Endometrium (tissue), 2 donors: ENCODE measurements at regions not wholly inside any gene's neighbourhood (a gene's known extent, or its start where the extent isn't known, plus 50 kb on each side); places are given as distances from the start of the nearest gene placed in this dataset.
"Not testable (repeated sequence)": the region's sequence is repeated elsewhere in the genome, so short reads cannot be mapped to it uniquely, and the experiment has no call there.

Experiments used
- FAIRE-seq: peaks from 2 replicates; lab custom pipeline; 2012; peaks lifted over from hg19 to GRCh38; lab: Jason Lieb, UNC
- donor health status: control.
- donor health status: control.

- no peak for FAIRE-seq
Observed at GRCh38 chr5:66234241-66234640, 90.1 kb downstream of the SREK1 start.

DNA sequence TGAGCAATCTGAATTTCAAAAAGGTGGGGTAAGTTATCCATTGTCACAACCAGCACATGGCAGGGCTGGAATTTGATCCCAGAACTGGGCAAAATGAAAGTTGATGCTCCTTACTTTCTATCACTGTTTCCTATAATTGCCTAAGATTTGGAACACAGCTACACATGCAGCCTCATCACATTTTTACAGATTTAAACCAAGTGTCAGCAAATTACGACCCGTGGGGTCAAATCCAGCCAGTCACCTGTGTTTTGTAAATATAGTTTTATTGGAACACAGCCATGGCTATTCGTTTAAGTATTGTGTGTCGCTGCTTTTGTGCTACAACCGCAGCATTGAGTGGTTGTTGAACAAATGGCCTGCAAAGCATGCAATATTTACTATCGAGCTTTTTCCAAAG lies 94.3 kb downstream of the SREK1 start:
- FAIRE-seq = no peak

GRCh38 chr5:66239034-66239433 lies 94.9 kb downstream of the SREK1 start:
- no peak for FAIRE-seq

GRCh38 chr5:66241136-66241825 lies 97.2 kb downstream of the SREK1 start:
- FAIRE-seq = no peak

DNA sequence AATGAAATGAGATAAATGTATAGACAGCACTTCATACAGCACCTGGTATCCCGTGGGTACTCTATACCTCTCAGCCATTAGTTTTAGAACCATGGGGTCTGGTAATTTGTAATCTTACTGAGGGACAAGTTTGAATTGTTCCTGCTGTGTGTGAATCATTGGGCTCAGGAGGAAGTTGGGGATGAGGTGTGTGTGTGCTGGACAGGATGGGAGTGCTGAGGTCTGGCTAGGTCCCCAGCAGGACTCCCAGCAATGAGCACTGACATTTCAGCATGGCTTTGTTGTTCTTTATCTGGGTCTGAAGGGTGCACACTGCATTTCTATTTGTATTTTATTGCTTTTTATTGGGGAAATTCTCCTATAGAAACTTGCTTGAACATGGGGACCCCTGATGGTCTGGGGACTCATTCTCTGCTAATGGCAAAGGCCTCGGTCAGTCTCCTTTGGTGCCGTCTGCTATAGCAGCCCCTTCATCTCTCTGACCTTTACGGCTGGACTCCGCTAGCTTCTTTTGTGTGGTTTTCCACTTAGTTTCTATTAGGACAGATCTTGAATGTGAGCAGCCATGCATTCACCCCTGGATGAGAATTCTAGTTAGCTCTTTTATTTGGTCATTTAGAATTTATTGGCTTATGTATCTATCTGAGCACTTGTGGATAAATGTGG lies 98.1 kb downstream of the SREK1 start:
- FAIRE-seq = no peak

DNA sequence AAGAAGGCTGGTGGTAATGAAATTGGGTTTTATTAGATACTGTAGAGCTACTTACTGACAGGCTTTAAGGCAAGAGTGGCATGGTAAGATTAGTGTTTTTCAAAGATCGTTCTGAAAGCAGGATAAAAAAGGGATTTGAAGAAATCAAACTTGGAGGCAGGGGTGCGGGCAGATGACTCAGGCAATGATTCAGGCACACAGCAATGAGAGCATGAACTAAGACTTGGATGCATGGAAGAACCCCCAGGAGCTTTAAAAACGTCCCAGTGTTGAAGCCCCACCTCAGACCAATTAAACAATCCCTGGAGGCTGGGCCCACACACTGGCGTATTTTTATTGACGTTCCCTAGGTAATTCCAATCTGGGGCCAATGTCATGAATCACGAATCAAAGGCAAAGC lies 102.5 kb downstream of the SREK1 start:
- no peak for FAIRE-seq

DNA sequence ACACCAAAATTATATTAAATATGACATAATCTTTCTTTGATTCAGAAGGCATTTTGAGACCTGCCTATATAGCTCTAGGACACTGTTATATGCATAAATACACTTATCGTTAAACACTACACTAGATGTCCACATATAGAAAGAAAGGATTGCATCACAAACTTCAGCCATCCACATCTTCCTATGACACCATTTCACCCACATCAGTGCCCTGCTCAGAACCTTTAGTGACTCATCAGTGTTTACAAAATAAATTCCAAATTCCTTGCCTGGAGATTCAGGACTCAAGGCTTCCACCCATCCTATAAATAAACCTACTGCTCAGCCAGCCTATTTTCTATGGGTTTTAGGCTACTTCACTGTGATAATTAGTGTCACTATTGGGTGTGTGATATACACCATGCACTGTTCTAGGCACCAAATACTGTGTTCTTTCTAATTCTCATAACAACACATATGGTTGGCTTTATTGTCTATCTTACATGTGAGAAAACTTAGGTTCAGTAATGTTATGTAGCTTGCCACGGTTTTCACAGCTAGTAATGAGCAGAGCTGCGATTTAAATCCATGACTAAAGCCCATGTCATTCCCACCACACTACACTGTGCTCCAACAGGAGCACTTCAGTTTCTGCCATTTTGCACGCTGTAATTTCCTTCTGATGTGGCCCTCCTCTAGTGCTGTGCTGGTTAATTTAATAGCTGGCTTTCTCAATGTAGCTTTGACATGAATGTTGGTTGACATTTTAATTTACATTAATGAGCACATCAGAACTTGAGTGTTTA lies 103.3 kb downstream of the SREK1 start:
- no peak for FAIRE-seq

- FAIRE-seq = no peak
Observed at GRCh38 chr5:66248874-66249273, 104.8 kb downstream of the SREK1 start.

DNA sequence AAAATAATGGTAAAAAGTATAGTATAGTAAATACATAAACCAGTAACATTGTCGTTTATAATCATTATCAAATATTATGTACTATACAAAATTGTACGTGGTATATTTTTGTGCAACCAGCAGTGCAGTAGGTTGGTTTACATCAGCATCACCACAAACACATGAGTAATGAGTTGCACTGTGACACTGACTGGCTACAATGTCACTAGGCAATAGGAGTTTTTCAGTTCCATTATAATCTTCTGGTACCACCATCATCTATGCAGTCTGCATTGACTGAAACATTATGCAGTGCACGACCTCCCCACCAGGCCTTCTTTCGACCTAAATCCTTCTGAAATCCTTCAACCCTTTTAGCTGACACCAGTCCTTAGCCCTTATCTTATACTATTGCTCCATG lies 105.8 kb downstream of the SREK1 start:
- FAIRE-seq = no peak

GRCh38 chr5:66252849-66253248 lies 108.7 kb downstream of the SREK1 start:
- no peak for FAIRE-seq

GRCh38 chr5:66255714-66256113 lies 111.6 kb downstream of the SREK1 start:
- no peak for FAIRE-seq

GRCh38 chr5:66273121-66273520 lies 129.0 kb downstream of the SREK1 start:
- FAIRE-seq = no peak

GRCh38 chr5:66276986-66277385 lies 132.9 kb downstream of the SREK1 start:
- FAIRE-seq = no peak

- no peak for FAIRE-seq
Observed at GRCh38 chr5:66277981-66278380, 133.9 kb downstream of the SREK1 start.

GRCh38 chr5:66281294-66281693 lies 137.2 kb downstream of the SREK1 start:
- no peak for FAIRE-seq

- FAIRE-seq = no peak
Observed at GRCh38 chr5:66284588-66285342, 140.7 kb downstream of the SREK1 start.

DNA sequence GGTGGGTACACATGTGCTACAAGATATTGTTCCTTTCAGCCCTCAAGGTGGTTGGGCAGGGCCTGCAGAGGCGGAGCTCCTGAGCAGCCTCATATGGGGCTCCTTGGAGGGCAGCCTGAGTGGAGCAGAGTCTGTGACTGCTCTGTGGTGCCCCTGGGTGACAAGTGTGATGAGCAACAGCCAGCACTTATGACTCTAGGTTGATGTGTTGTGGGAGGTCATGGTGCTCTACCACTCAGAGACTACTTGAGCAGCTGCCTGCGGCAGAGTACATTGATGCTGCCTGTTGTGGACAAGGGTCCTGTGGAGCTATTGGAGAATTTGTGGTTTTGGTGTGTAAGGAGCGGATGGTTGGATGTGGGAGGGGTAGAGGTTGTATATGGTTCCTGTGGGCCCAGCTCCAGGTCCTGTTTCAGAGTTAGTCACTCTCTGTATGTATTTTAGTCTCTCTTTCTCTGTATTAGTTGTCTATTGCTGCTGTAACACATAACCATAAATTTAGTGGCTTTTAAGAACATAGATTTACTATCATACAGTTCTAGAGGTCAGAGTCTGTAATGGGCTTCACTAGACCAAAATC lies 141.3 kb downstream of the SREK1 start:
- no peak for FAIRE-seq

DNA sequence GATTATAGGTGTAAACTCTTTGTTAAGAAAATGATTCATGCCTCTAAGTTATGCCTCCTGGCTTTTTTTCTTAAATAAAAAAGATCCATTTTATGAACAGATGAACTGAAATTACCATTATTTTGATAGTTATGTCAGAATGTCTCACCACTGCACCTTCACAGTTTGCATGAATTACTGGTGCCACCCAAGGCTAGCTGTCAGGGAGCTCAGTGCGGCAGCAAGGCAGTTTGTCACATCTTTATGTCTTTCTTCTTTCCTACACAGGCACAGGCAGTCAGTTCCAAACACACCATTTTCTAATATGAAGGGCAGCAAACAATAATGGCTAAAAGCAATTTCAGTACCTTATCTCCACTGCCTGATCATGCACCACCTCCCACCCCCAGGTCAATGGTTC lies 147.7 kb downstream of the SREK1 start:
- FAIRE-seq = no peak

- FAIRE-seq = not testable (repeated sequence)
Observed at GRCh38 chr5:66293851-66294250, 149.8 kb downstream of the SREK1 start.

DNA sequence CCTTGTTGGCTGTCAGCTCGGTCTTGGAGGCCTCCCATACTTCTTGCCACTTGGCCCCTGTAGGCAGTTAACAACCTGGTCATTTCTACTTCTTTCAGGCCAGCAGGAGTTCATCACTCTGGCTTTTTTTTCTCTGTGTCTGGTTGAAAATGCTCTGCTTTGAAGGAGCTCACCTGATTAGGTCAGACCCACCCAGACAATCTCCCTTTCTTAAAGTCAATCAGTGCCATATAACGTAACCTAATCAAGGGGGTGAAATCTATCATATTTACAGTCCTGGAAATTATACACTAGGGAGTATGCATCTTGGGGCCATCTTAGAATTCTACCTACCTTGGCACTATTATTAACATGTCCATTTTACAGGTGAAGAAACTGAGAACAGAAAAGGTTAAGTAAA lies 155.4 kb downstream of the SREK1 start:
- FAIRE-seq = no peak

DNA sequence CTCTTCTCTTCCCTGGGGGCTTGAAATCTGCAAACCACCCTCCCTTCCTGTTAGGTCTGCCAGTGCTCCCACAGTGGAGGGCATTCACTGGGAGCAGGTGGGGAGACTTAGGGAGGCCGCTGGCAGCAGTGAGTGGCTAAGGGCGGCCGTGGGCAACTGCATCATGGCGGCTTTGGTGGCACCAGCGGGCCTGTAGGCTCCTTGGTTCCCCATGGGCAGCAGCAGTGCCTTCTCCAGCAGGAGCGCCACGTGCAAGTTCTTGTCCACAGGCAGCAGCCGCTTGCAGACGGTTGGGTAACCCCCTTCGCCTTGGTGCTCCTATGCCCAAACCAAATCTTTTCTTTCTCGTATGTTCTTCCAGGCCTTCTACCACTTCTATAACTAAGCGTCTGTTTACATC lies 158.2 kb downstream of the SREK1 start:
- no peak for FAIRE-seq
